ENCODE measurements at regions not wholly inside any gene's neighbourhood (a gene's known extent, or its start where the extent isn't known, plus 50 kb on each side); places are given as distances from the start of the nearest gene placed in this dataset.

- peak; percentile 45 for ATAC-seq
- TF ChIP-seq TCF4 (CRISPR knock-in tag; IDR thresholded peaks at IDR 0.05; ENCODE audit: borderline replicate concordance) = peak; percentile 48; the same call in 1 of the 2 replicates
- TF ChIP-seq, protein P1, sequence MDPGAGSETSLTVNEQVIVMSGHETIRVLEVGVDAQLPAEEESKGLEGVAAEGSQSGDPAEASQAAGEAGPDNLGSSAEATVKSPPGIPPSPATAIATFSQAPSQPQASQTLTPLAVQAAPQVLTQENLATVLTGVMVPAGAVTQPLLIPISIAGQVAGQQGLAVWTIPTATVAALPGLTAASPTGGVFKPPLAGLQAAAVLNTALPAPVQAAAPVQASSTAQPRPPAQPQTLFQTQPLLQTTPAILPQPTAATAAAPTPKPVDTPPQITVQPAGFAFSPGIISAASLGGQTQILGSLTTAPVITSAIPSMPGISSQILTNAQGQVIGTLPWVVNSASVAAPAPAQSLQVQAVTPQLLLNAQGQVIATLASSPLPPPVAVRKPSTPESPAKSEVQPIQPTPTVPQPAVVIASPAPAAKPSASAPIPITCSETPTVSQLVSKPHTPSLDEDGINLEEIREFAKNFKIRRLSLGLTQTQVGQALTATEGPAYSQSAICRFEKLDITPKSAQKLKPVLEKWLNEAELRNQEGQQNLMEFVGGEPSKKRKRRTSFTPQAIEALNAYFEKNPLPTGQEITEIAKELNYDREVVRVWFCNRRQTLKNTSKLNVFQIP (CRISPR knock-in tag; IDR thresholded peaks at IDR 0.05; ENCODE audit: borderline replicate concordance, low read depth) = no peak
- TF ChIP-seq SNAI2 (CRISPR knock-in tag; IDR thresholded peaks at IDR 0.05) = no peak
- no peak for TF ChIP-seq CREB5 (CRISPR knock-in tag; IDR thresholded peaks at IDR 0.05; ENCODE audit: low read depth)
- TF ChIP-seq ISL1 (CRISPR knock-in tag; IDR thresholded peaks at IDR 0.05) = peak; percentile 59
- TF ChIP-seq ZFP30 (CRISPR knock-in tag; IDR thresholded peaks at IDR 0.05) = no peak
- TF ChIP-seq RARB (CRISPR knock-in tag; IDR thresholded peaks at IDR 0.05) = no peak
- TF ChIP-seq, protein P2, sequence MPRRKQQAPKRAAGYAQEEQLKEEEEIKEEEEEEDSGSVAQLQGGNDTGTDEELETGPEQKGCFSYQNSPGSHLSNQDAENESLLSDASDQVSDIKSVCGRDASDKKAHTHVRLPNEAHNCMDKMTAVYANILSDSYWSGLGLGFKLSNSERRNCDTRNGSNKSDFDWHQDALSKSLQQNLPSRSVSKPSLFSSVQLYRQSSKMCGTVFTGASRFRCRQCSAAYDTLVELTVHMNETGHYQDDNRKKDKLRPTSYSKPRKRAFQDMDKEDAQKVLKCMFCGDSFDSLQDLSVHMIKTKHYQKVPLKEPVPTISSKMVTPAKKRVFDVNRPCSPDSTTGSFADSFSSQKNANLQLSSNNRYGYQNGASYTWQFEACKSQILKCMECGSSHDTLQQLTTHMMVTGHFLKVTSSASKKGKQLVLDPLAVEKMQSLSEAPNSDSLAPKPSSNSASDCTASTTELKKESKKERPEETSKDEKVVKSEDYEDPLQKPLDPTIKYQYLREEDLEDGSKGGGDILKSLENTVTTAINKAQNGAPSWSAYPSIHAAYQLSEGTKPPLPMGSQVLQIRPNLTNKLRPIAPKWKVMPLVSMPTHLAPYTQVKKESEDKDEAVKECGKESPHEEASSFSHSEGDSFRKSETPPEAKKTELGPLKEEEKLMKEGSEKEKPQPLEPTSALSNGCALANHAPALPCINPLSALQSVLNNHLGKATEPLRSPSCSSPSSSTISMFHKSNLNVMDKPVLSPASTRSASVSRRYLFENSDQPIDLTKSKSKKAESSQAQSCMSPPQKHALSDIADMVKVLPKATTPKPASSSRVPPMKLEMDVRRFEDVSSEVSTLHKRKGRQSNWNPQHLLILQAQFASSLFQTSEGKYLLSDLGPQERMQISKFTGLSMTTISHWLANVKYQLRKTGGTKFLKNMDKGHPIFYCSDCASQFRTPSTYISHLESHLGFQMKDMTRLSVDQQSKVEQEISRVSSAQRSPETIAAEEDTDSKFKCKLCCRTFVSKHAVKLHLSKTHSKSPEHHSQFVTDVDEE (CRISPR knock-in tag; IDR thresholded peaks at IDR 0.05) = no peak
- no peak for TF ChIP-seq TOX (CRISPR knock-in tag; IDR thresholded peaks at IDR 0.05; ENCODE audit: borderline replicate concordance)
- TF ChIP-seq BACH2 (CRISPR knock-in tag; IDR thresholded peaks at IDR 0.05; ENCODE audit: borderline replicate concordance) = no peak
- 0 out of 2 replicates have a peak, but pooled peaks have one; percentile 15 for TF ChIP-seq CSRNP3 (CRISPR knock-in tag; IDR thresholded peaks at IDR 0.05)
- no peak for TF ChIP-seq PPARA (CRISPR knock-in tag; IDR thresholded peaks at IDR 0.05; ENCODE audit: borderline replicate concordance)
- TF ChIP-seq ESRRG (CRISPR knock-in tag; IDR thresholded peaks at IDR 0.05) = 0 out of 2 replicates have a peak, but pooled peaks have one; percentile 49
- TF ChIP-seq GLIS3 (CRISPR knock-in tag; IDR thresholded peaks at IDR 0.05) = no peak
- TF ChIP-seq OSR1 (CRISPR knock-in tag; IDR thresholded peaks at IDR 0.05) = no peak
- TF ChIP-seq CSDC2 (CRISPR knock-in tag; IDR thresholded peaks at IDR 0.05) = no peak
- TF ChIP-seq ZFP3 (CRISPR knock-in tag; IDR thresholded peaks at IDR 0.05) = no peak
- no peak for TF ChIP-seq ARNTL (CRISPR knock-in tag; IDR thresholded peaks at IDR 0.05; ENCODE audit: borderline replicate concordance, low read depth)
- TF ChIP-seq ZNF70 (CRISPR knock-in tag; IDR thresholded peaks at IDR 0.05) = no peak
- TF ChIP-seq ZNF8 (CRISPR knock-in tag; IDR thresholded peaks at IDR 0.05) = no peak
- TF ChIP-seq ZNF565 (CRISPR knock-in tag; conservative IDR thresholded peaks at IDR 0.05; ENCODE audit: low read depth) = no peak
- no peak for TF ChIP-seq ZC3H10 (CRISPR knock-in tag; IDR thresholded peaks at IDR 0.05)
- TF ChIP-seq, protein P3, sequence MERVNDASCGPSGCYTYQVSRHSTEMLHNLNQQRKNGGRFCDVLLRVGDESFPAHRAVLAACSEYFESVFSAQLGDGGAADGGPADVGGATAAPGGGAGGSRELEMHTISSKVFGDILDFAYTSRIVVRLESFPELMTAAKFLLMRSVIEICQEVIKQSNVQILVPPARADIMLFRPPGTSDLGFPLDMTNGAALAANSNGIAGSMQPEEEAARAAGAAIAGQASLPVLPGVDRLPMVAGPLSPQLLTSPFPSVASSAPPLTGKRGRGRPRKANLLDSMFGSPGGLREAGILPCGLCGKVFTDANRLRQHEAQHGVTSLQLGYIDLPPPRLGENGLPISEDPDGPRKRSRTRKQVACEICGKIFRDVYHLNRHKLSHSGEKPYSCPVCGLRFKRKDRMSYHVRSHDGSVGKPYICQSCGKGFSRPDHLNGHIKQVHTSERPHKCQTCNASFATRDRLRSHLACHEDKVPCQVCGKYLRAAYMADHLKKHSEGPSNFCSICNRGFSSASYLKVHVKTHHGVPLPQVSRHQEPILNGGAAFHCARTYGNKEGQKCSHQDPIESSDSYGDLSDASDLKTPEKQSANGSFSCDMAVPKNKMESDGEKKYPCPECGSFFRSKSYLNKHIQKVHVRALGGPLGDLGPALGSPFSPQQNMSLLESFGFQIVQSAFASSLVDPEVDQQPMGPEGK (CRISPR knock-in tag; IDR thresholded peaks at IDR 0.05; ENCODE audit: borderline replicate concordance) = no peak
These were observed 401.0 kb upstream of the TBL1XR1 start for GRCh38 chr3:177598097-177598833.

DNA sequence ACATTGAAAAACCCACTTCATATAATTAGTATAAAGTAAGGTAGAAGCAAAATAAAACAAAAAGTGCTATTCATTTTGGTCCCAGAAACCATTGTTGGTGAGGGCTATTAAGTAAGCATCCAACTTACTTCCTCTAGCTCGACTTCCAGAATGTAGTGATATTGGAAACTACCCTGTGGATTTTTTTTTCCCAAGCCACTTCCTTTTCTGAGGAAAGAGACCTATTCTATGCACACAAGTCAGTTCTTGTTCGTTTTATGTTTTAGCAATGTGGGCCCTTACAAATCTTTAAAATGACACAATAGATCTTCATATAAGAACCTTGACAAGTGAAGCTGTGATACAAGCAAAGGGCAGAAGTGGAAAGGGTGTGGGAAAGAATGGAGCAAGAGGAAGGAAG, 402.0 kb upstream of the TBL1XR1 start:
- ATAC-seq = no peak
- TF ChIP-seq ZFP3 (CRISPR knock-in tag; IDR thresholded peaks at IDR 0.05) (no peak), ZC3H10 (CRISPR knock-in tag; IDR thresholded peaks at IDR 0.05) (no peak), TOX (CRISPR knock-in tag; IDR thresholded peaks at IDR 0.05; ENCODE audit: borderline replicate concordance) (no peak), ZNF70 (CRISPR knock-in tag; IDR thresholded peaks at IDR 0.05) (no peak), ZFP30 (CRISPR knock-in tag; IDR thresholded peaks at IDR 0.05) (no peak), ESRRG (CRISPR knock-in tag; IDR thresholded peaks at IDR 0.05) (no peak), TCF4 (CRISPR knock-in tag; IDR thresholded peaks at IDR 0.05; ENCODE audit: borderline replicate concordance) (no peak), RARB (CRISPR knock-in tag; IDR thresholded peaks at IDR 0.05) (no peak), OSR1 (CRISPR knock-in tag; IDR thresholded peaks at IDR 0.05) (no peak), CREB5 (CRISPR knock-in tag; IDR thresholded peaks at IDR 0.05; ENCODE audit: low read depth) (no peak), PPARA (CRISPR knock-in tag; IDR thresholded peaks at IDR 0.05; ENCODE audit: borderline replicate concordance) (no peak), GLIS3 (CRISPR knock-in tag; IDR thresholded peaks at IDR 0.05) (no peak), CSDC2 (CRISPR knock-in tag; IDR thresholded peaks at IDR 0.05) (no peak), ZNF565 (CRISPR knock-in tag; conservative IDR thresholded peaks at IDR 0.05; ENCODE audit: low read depth) (no peak)
- TF ChIP-seq, protein P1 (CRISPR knock-in tag; IDR thresholded peaks at IDR 0.05; ENCODE audit: borderline replicate concordance, low read depth) = no peak

Data from SK-N-SH treated with all-trans-retinoic acid at 6 μM for 48 hours (cell line).